ENCODE measurements at regions not wholly inside any gene's neighbourhood (a gene's known extent, or its start where the extent isn't known, plus 50 kb on each side); places are given as distances from the start of the nearest gene placed in this dataset.
"Not testable (repeated sequence)": the region's sequence is repeated elsewhere in the genome, so short reads cannot be mapped to it uniquely, and the experiment has no call there.

DNA sequence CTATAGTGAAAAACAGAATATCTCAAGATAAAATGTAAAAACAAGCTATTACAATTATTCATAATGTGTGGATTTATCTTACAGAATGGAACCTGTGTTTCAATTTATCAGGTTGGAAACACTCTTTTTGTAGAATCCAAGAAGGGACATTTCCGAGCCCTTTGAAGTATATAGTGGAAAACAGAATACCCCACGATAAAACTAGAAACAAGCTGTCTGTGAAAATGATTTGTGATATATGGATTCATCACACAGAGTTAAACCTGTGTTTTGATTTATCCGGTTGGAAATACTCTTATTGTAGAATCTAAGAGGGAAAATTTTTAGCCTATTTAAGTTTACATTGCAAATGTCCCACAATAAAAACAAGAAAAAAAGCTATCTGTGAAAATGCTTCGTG is 388.2 kb downstream of the PRDM9 start:
- Mint-ChIP-seq H3K4me1 (ENCODE audit: low read depth, unreplicated experiment) (no peaks in the 10 kb centered on the region), H3K4me3 (ENCODE audit: low read depth, unreplicated experiment) (no peak overlapping the region), H3K27me3 (ENCODE audit: unreplicated experiment) (no peaks in the 10 kb centered on the region), H3K27ac (ENCODE audit: unreplicated experiment) (no peak overlapping the region), H3K9me3 (ENCODE audit: low read depth, unreplicated experiment) (peaks cover 2% of the 10 kb centered on the region), H3K36me3 (ENCODE audit: insufficient read depth, unreplicated experiment) (no peaks in the 10 kb centered on the region)
- no TSS peak for BruUV-seq (replicated peaks)
- intact Hi-C loops (cut with micrococcal nuclease; ENCODE audit: unreplicated experiment) = no loop called here
- CTCF ChIA-PET = no interaction called here
- DNase-seq = no peak
- TF ChIP-seq, protein P1, sequence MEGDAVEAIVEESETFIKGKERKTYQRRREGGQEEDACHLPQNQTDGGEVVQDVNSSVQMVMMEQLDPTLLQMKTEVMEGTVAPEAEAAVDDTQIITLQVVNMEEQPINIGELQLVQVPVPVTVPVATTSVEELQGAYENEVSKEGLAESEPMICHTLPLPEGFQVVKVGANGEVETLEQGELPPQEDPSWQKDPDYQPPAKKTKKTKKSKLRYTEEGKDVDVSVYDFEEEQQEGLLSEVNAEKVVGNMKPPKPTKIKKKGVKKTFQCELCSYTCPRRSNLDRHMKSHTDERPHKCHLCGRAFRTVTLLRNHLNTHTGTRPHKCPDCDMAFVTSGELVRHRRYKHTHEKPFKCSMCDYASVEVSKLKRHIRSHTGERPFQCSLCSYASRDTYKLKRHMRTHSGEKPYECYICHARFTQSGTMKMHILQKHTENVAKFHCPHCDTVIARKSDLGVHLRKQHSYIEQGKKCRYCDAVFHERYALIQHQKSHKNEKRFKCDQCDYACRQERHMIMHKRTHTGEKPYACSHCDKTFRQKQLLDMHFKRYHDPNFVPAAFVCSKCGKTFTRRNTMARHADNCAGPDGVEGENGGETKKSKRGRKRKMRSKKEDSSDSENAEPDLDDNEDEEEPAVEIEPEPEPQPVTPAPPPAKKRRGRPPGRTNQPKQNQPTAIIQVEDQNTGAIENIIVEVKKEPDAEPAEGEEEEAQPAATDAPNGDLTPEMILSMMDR (IDR thresholded peaks at IDR 0.05; ENCODE audit: unreplicated experiment) = no peak

DNA sequence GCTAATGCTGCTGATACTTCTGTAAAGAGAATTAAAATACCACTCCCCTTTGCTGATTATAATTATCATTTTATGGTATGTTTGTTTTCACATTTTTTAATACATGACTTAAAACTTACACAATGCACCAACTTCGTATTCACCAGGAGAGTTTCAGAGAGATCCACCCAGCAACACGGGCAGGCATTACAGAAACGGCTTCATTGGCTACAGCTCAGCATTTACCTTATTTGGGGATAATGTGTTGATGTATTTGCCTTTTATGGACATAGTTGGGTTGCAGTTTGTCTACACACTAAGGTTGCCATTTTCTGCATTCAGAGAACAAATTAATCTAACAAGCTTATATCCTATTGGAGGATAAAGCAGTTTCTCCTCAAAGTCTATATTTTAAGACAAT is 423.6 kb downstream of the PRDM9 start:
- Mint-ChIP-seq H3K4me1 (ENCODE audit: low read depth, unreplicated experiment) (no peaks in the 10 kb centered on the region), H3K27ac (ENCODE audit: unreplicated experiment) (no peak overlapping the region), H3K4me3 (ENCODE audit: low read depth, unreplicated experiment) (no peak overlapping the region), H3K36me3 (ENCODE audit: insufficient read depth, unreplicated experiment) (no peaks in the 10 kb centered on the region), H3K9me3 (ENCODE audit: low read depth, unreplicated experiment) (peaks cover 8% of the 10 kb centered on the region), H3K27me3 (ENCODE audit: unreplicated experiment) (no peaks in the 10 kb centered on the region)
- DNase-seq = no peak
- TF ChIP-seq, protein P1 (IDR thresholded peaks at IDR 0.05; ENCODE audit: unreplicated experiment) = no peak
- CTCF ChIA-PET = interaction anchor here (0.6 to 0.7 kb wide), 2 partner anchors 49 to 57 kb away, joined by 3 to 8 read pairs; no protein-coding TSS in a partner anchor
- no TSS peak for BruUV-seq (replicated peaks)
- intact Hi-C loops (cut with micrococcal nuclease; ENCODE audit: unreplicated experiment) = no loop called here

DNA sequence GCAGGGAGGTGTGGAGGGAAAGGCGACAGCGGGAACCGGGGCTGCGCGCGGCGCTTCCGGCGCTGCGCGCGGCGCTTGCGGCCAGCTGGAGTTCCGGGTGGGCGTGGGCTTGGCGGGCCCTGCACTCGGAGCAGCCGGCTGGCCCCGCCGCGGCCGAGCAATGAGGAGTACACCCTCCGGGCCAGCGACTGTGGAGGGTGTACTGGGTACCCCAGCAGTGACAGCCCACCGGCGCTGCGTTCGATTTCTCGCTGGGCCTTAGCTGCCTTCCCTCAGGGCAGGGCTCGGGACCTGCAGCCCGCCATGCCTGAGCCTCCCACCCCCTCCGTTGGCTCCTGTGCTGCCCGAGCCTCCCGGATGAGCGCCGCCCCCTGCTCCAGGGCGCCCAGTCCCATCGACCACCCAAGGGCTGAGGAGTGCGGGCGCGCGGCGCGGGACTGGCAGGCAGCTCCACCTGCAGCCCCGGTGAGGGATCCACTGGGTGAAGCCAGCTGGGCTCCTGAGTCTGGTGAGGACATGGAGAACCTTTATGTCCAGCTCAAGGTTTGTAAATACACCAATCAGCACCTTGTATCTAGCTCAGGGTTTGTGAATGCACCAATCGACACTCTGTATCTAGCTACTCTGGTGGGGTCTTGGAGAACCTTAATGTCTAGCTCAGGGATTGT is 444.0 kb downstream of the PRDM9 start:
- H3K4me3 Mint-ChIP-seq (ENCODE audit: low read depth, unreplicated experiment); H3K4me1 Mint-ChIP-seq (ENCODE audit: low read depth, unreplicated experiment); H3K36me3 Mint-ChIP-seq (ENCODE audit: insufficient read depth, unreplicated experiment); H3K27ac Mint-ChIP-seq (ENCODE audit: unreplicated experiment); intact Hi-C loops (cut with micrococcal nuclease; ENCODE audit: unreplicated experiment); BruUV-seq (replicated peaks); H3K27me3 Mint-ChIP-seq (ENCODE audit: unreplicated experiment); CTCF ChIA-PET; DNase-seq: not testable (repeated sequence)
- H3K9me3 Mint-ChIP-seq (ENCODE audit: low read depth, unreplicated experiment) = peaks cover 16% of the 10 kb centered on the region

DNA sequence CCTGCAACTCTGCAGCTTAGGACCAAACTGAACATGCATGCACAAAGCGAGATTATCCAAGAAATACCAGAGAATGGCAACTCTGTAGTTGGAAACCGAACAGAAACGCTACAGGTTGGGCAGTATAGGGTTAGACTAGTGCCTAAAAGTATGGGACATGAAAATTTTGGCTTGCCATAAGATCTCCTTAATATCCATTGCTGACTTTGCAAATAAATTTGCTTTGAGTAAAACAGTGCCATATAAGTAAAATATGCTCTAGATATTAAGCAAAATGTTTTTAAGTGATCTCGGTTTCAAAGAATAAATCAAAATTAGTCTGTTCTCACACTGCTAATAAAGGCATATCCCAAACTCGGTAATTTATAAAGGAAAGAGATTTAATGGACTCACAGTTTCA is 456.0 kb downstream of the PRDM9 start:
- intact Hi-C loops (cut with micrococcal nuclease; ENCODE audit: unreplicated experiment) = no loop called here
- CTCF ChIA-PET = no interaction called here
- Mint-ChIP-seq H3K4me3 (ENCODE audit: low read depth, unreplicated experiment) (no peak overlapping the region), H3K4me1 (ENCODE audit: low read depth, unreplicated experiment) (no peaks in the 10 kb centered on the region), H3K36me3 (ENCODE audit: insufficient read depth, unreplicated experiment) (no peaks in the 10 kb centered on the region), H3K9me3 (ENCODE audit: low read depth, unreplicated experiment) (peaks cover 5% of the 10 kb centered on the region), H3K27me3 (ENCODE audit: unreplicated experiment) (no peaks in the 10 kb centered on the region), H3K27ac (ENCODE audit: unreplicated experiment) (no peak overlapping the region)
- TF ChIP-seq, protein P1 (IDR thresholded peaks at IDR 0.05; ENCODE audit: unreplicated experiment) = no peak
- DNase-seq = no peak
- BruUV-seq (replicated peaks) = no TSS peak

DNA sequence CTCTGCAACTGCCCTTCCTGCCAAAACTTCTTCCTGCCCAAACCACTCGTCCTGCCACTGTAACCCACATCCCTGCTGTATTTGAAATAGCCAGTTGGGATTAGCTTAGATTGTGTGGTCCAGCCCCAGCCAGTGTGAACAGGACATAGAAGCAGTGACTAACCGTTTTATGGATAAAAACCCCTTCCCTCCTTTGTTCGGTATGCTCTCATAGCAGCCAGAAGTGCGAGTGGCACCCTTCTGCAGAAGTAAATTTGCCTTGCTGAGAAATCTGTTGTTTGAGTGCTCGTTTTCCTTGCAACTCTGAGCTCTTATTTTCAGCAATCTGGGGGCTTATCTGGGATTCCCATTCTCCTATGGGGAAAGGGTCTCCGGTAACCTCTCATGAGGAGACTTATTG is 470.0 kb downstream of the PRDM9 start:
- Mint-ChIP-seq H3K36me3 (ENCODE audit: insufficient read depth, unreplicated experiment) (no peaks in the 10 kb centered on the region), H3K27me3 (ENCODE audit: unreplicated experiment) (no peaks in the 10 kb centered on the region), H3K9me3 (ENCODE audit: low read depth, unreplicated experiment) (peaks cover 18% of the 10 kb centered on the region), H3K4me3 (ENCODE audit: low read depth, unreplicated experiment) (no peak overlapping the region), H3K4me1 (ENCODE audit: low read depth, unreplicated experiment) (no peaks in the 10 kb centered on the region), H3K27ac (ENCODE audit: unreplicated experiment) (no peak overlapping the region)
- TF ChIP-seq, protein P1 (IDR thresholded peaks at IDR 0.05; ENCODE audit: unreplicated experiment) = no peak
- no peak for DNase-seq
- CTCF ChIA-PET = no interaction called here
- intact Hi-C loops (cut with micrococcal nuclease; ENCODE audit: unreplicated experiment) = no loop called here
- BruUV-seq (replicated peaks) = no TSS peak
